HFFc6 (cell line): ENCODE measurements at regions not wholly inside any gene's neighbourhood (a gene's known extent, or its start where the extent isn't known, plus 50 kb on each side); places are given as distances from the start of the nearest gene placed in this dataset.
A peak's percentile ranks its signal among the peaks of the same experiment; 100 is the strongest.

Source experiments
- DNase-seq: peaks from one replicate; pipeline ENCODE4 v3.0.0-alpha.2; 2018
- H3K27ac Mint-ChIP-seq: 2 replicates; pipeline ENCODE4 v1.8.0; 2020; ENCODE audit warnings: mild to moderate bottlenecking, mixed read lengths
- H3K27me3 Mint-ChIP-seq: 2 replicates; pipeline ENCODE4 v1.8.0; 2021; ENCODE audit warnings: mild to moderate bottlenecking, moderate library complexity, mixed read lengths; ENCODE audit not compliant: insufficient read depth
- H3K36me3 Mint-ChIP-seq: 2 replicates; pipeline ENCODE4 v1.8.0; 2021; ENCODE audit warnings: low read depth, mixed read lengths
- H3K4me1 Mint-ChIP-seq: 2 replicates; pipeline ENCODE4 v1.8.0; 2020; ENCODE audit warnings: low read depth, mixed read lengths
- H3K4me3 Mint-ChIP-seq: 2 replicates; pipeline ENCODE4 v1.8.0; 2020; ENCODE audit warnings: mild to moderate bottlenecking, moderate library complexity, mixed read lengths
- H3K9me3 Mint-ChIP-seq: 2 replicates; pipeline ENCODE4 v1.8.0; 2020; ENCODE audit warnings: mild to moderate bottlenecking, mixed read lengths
- TF ChIP-seq, protein P1 (sequence below): fragments of 200-600 bp; sonication (generic); IDR thresholded peaks from 2 replicates; pipeline ENCODE4 v1.5.0; 2021; ENCODE audit warnings: antibody characterized with exemption, mild to moderate bottlenecking

GRCh38 chr11:109307366-109307765, 114.6 kb upstream of the C11orf87 start:
- DNase-seq = no peak
- Mint-ChIP-seq H3K27me3 (no peaks in the 10 kb centered on the region; the same call in 1 of the 2 replicates), H3K9me3 (no peaks in the 10 kb centered on the region; the same call in 1 of the 2 replicates), H3K4me3 (no peak overlapping the region), H3K27ac (no peak overlapping the region), H3K36me3 (no peaks in the 10 kb centered on the region), H3K4me1 (peaks cover 31% of the 10 kb centered on the region)
- TF ChIP-seq, protein P1, sequence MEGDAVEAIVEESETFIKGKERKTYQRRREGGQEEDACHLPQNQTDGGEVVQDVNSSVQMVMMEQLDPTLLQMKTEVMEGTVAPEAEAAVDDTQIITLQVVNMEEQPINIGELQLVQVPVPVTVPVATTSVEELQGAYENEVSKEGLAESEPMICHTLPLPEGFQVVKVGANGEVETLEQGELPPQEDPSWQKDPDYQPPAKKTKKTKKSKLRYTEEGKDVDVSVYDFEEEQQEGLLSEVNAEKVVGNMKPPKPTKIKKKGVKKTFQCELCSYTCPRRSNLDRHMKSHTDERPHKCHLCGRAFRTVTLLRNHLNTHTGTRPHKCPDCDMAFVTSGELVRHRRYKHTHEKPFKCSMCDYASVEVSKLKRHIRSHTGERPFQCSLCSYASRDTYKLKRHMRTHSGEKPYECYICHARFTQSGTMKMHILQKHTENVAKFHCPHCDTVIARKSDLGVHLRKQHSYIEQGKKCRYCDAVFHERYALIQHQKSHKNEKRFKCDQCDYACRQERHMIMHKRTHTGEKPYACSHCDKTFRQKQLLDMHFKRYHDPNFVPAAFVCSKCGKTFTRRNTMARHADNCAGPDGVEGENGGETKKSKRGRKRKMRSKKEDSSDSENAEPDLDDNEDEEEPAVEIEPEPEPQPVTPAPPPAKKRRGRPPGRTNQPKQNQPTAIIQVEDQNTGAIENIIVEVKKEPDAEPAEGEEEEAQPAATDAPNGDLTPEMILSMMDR = no peak

GRCh38 chr11:109308551-109308950, 113.4 kb upstream of the C11orf87 start:
- peaks cover 24% of the 10 kb centered on the region for H3K4me1 Mint-ChIP-seq
- no peaks in the 10 kb centered on the region; the same call in 1 of the 2 replicates for H3K27me3 Mint-ChIP-seq
- H3K27ac Mint-ChIP-seq = no peak overlapping the region

DNA sequence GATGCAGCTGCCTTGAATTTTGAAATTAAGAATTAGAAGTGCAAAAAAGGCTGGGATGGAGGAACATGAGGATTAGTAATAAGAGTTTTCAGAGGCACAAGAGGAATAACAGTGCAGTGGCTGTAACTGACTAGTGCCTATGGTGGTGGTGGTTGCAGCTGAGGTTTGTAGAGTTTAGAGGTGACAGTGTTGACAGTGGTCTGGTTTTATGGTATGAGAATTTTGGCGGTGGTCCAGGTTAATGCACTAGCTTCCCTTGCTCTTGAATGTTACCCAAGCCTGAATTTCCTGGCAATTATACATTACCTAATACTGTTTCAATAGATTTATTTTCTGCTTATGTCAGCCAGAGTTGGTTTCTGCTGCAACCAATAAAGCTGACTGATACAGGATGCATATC, 112.8 kb upstream of the C11orf87 start:
- Mint-ChIP-seq H3K4me1 (peaks cover 18% of the 10 kb centered on the region), H3K36me3 (no peaks in the 10 kb centered on the region), H3K27me3 (no peaks in the 10 kb centered on the region; the same call in 1 of the 2 replicates), H3K4me3 (no peak overlapping the region), H3K9me3 (no peaks in the 10 kb centered on the region; the same call in 1 of the 2 replicates), H3K27ac (no peak overlapping the region)
- TF ChIP-seq, protein P1 = no peak
- DNase-seq = no peak

More at GRCh38 chr11:109308551-109308950, 113.4 kb upstream of the C11orf87 start:
- no peaks in the 10 kb centered on the region; the same call in 1 of the 2 replicates for H3K9me3 Mint-ChIP-seq
- TF ChIP-seq, protein P1 = no peak
- no peak for DNase-seq
- no peak overlapping the region for H3K4me3 Mint-ChIP-seq
- H3K36me3 Mint-ChIP-seq = no peaks in the 10 kb centered on the region

GRCh38 chr11:109317726-109318125, 104.3 kb upstream of the C11orf87 start:
- Mint-ChIP-seq H3K4me1 (peaks cover 13% of the 10 kb centered on the region), H3K9me3 (no peaks in the 10 kb centered on the region), H3K4me3 (no peak overlapping the region), H3K27me3 (no peaks in the 10 kb centered on the region; the same call in 1 of the 2 replicates), H3K27ac (no peak overlapping the region), H3K36me3 (no peaks in the 10 kb centered on the region)
- no peak for DNase-seq
- TF ChIP-seq, protein P1 = no peak

- Mint-ChIP-seq H3K4me3 (no peak overlapping the region), H3K27ac (no peak overlapping the region), H3K36me3 (no peaks in the 10 kb centered on the region), H3K27me3 (no peaks in the 10 kb centered on the region), H3K4me1 (peaks cover 13% of the 10 kb centered on the region), H3K9me3 (no peaks in the 10 kb centered on the region)
- DNase-seq = peak; percentile 40
- TF ChIP-seq, protein P1 = 0 out of 2 replicates have a peak, but pooled peaks have one; percentile 11
These were observed 101.4 kb upstream of the C11orf87 start for GRCh38 chr11:109320595-109320994.

DNA sequence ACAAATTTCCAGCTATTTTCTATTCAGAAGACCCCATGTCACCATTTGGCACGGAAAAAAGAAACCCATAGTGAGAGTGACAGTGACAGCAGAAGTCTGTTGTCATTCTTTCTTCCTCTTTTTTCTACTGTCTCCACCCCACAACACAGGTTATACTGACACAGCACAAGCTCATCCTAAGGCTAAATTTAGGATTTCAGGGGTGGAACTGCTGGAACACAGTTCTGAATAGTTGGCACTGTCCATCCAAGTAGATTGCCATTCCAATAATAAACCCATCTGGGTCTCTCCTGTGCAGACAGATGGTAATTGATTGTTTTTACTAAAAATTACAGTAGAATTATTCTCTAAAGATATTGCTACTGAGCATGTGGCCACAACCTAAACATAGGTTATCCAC, 95.2 kb upstream of the C11orf87 start:
- Mint-ChIP-seq H3K9me3 (no peaks in the 10 kb centered on the region), H3K36me3 (no peaks in the 10 kb centered on the region), H3K4me3 (no peak overlapping the region), H3K27me3 (no peaks in the 10 kb centered on the region; the same call in 1 of the 2 replicates), H3K27ac (no peak overlapping the region), H3K4me1 (no peaks in the 10 kb centered on the region)
- no peak for DNase-seq
- TF ChIP-seq, protein P1 = no peak
